IMR-90 (cell line): ENCODE measurements at regions not wholly inside any gene's neighbourhood (a gene's known extent, or its start where the extent isn't known, plus 50 kb on each side); places are given as distances from the start of the nearest gene placed in this dataset.
A peak's percentile ranks its signal among the peaks of the same experiment; 100 is the strongest.

Experiments used
- BHLHE40 ChIP-seq: fragments of 150-350 bp; IDR thresholded peaks from 2 replicates; pipeline ENCODE4 v1.6.1; 2016; ENCODE audit warnings: mild to moderate bottlenecking, low read depth, low read length
- CTCF ChIP-seq: conservative IDR thresholded peaks from 2 replicates; pipeline ENCODE4 v1.5.1; 2012; ENCODE audit warnings: mild to moderate bottlenecking, low read depth, low read length, improper control_type of control experiment
- FOS ChIP-seq: fragments of 150-350 bp; IDR thresholded peaks from 2 replicates; pipeline ENCODE4 v1.6.1; 2016; ENCODE audit warnings: low read depth, low read length
- MAFK ChIP-seq: IDR thresholded peaks from 2 replicates; pipeline ENCODE4 v1.6.1; 2012; ENCODE audit warnings: low read depth, low read length, improper control_type of control experiment
- MXI1 ChIP-seq: IDR thresholded peaks from 2 replicates; pipeline ENCODE4 v1.6.1; 2012; ENCODE audit warnings: low read depth, mild to moderate bottlenecking, low read length, moderate library complexity, borderline replicate concordance
- POLR2A ChIP-seq: IDR thresholded peaks from 2 replicates; pipeline ENCODE4 v1.6.1; 2012; ENCODE audit warnings: mild to moderate bottlenecking, low read depth, low read length
- RAD21 ChIP-seq: IDR thresholded peaks from 2 replicates; pipeline ENCODE4 v1.6.1; 2012; ENCODE audit warnings: low read length, improper control_type of control experiment
- USF2 ChIP-seq: fragments of 150-350 bp; IDR thresholded peaks from 2 replicates; pipeline ENCODE4 v1.6.1; 2017; ENCODE audit warnings: mild to moderate bottlenecking, antibody characterized with exemption, low read length, low read depth

- no peak for TF ChIP-seq RAD21
- TF ChIP-seq CTCF: no peak
- no peak for TF ChIP-seq BHLHE40
- TF ChIP-seq MAFK: peak; percentile 95
- no peak for TF ChIP-seq USF2
- TF ChIP-seq POLR2A: no peak
- no peak for TF ChIP-seq MXI1
- no peak for TF ChIP-seq FOS
These were observed 651.5 kb upstream of the CADM2 start for GRCh38 chr3:84307339-84307738.
